ENCODE measurements at regions not wholly inside any gene's neighbourhood (a gene's known extent, or its start where the extent isn't known, plus 50 kb on each side); places are given as distances from the start of the nearest gene placed in this dataset.

- no peak for TF ChIP-seq CTCF (IDR thresholded peaks at IDR 0.05; ENCODE audit: insufficient read depth in 1 of 2, low read depth in 1 of 2, low read length in 1 of 2, severe bottlenecking in 1 of 2, unreplicated experiment in 1 of 2)
- Histone ChIP-seq H3K4me3 (ENCODE audit: low read depth, low read length) (no peak overlapping the region), H3K4me1 (no peaks in the 10 kb centered on the region), H3K36me3 (ENCODE audit: control insufficient read depth, insufficient read depth, low read length) (no peaks in the 10 kb centered on the region), H3K27me3 (replicated peaks; ENCODE audit: control insufficient read depth, insufficient read depth, low read length) (no peaks in the 10 kb centered on the region), H3K9me3 (no peaks in the 10 kb centered on the region)
- intact Hi-C loops (cut with micrococcal nuclease; ENCODE audit: unreplicated experiment), result no loop called here
- Mint-ChIP-seq H3K27me3 (ENCODE audit: insufficient read depth, unreplicated experiment) (no peaks in the 10 kb centered on the region), H3K4me3 (ENCODE audit: unreplicated experiment) (no peak overlapping the region), H3K4me1 (ENCODE audit: low read depth, unreplicated experiment) (no peaks in the 10 kb centered on the region), H3K36me3 (ENCODE audit: insufficient read depth, unreplicated experiment) (no peaks in the 10 kb centered on the region), H3K27ac (ENCODE audit: unreplicated experiment) (no peak overlapping the region), H3K9me3 (ENCODE audit: unreplicated experiment) (peaks cover 19% of the 10 kb centered on the region)
- POLR2A ChIA-PET, result no interaction called here
- CTCF ChIA-PET, result no interaction called here
- no peak for DNase-seq
- no TSS peak for BruUV-seq (replicated peaks)
Measured at GRCh38 chr4:159566786-159567185, 463.9 kb downstream of the RAPGEF2 start.

GRCh38 chr4:159577241-159577640, 474.4 kb downstream of the RAPGEF2 start:
- Histone ChIP-seq H3K36me3 (ENCODE audit: control insufficient read depth, insufficient read depth, low read length) (no peaks in the 10 kb centered on the region), H3K27me3 (replicated peaks; ENCODE audit: control insufficient read depth, insufficient read depth, low read length) (no peaks in the 10 kb centered on the region), H3K4me1 (no peaks in the 10 kb centered on the region), H3K4me3 (ENCODE audit: low read depth, low read length) (no peak overlapping the region), H3K9me3 (no peaks in the 10 kb centered on the region)
- no peaks in the 10 kb centered on the region for H3K9me3 Mint-ChIP-seq (ENCODE audit: unreplicated experiment)
- H3K4me1 Mint-ChIP-seq (ENCODE audit: low read depth, unreplicated experiment), result no peaks in the 10 kb centered on the region
- ChIA-PET CTCF (interaction anchor here (0.7 kb wide), 1 partner anchor 145 kb away, joined by 5 read pairs; no protein-coding TSS in a partner anchor), POLR2A (no interaction called here)
- intact Hi-C loops (cut with micrococcal nuclease; ENCODE audit: unreplicated experiment), result no loop called here
- no peak for TF ChIP-seq CTCF (IDR thresholded peaks at IDR 0.05; ENCODE audit: insufficient read depth in 1 of 2, low read depth in 1 of 2, low read length in 1 of 2, severe bottlenecking in 1 of 2, unreplicated experiment in 1 of 2)
- H3K36me3 Mint-ChIP-seq (ENCODE audit: insufficient read depth, unreplicated experiment), result no peaks in the 10 kb centered on the region
- no peak overlapping the region for H3K4me3 Mint-ChIP-seq (ENCODE audit: unreplicated experiment)
- no peak for DNase-seq
- no peak overlapping the region for H3K27ac Mint-ChIP-seq (ENCODE audit: unreplicated experiment)
- H3K27me3 Mint-ChIP-seq (ENCODE audit: insufficient read depth, unreplicated experiment), result no peaks in the 10 kb centered on the region
- no TSS peak for BruUV-seq (replicated peaks)

GRCh38 chr4:159582685-159583084, 479.8 kb downstream of the RAPGEF2 start:
- Histone ChIP-seq H3K4me3 (ENCODE audit: low read depth, low read length) (no peak overlapping the region), H3K27me3 (replicated peaks; ENCODE audit: control insufficient read depth, insufficient read depth, low read length) (no peaks in the 10 kb centered on the region), H3K9me3 (no peaks in the 10 kb centered on the region; the same call in 1 of the 2 replicates), H3K4me1 (no peaks in the 10 kb centered on the region), H3K36me3 (ENCODE audit: control insufficient read depth, insufficient read depth, low read length) (no peaks in the 10 kb centered on the region)
- Mint-ChIP-seq H3K4me3 (ENCODE audit: unreplicated experiment) (no peak overlapping the region), H3K9me3 (ENCODE audit: unreplicated experiment) (peaks cover 23% of the 10 kb centered on the region), H3K27me3 (ENCODE audit: insufficient read depth, unreplicated experiment) (no peaks in the 10 kb centered on the region), H3K4me1 (ENCODE audit: low read depth, unreplicated experiment) (no peaks in the 10 kb centered on the region), H3K27ac (ENCODE audit: unreplicated experiment) (no peak overlapping the region), H3K36me3 (ENCODE audit: insufficient read depth, unreplicated experiment) (no peaks in the 10 kb centered on the region)
- TF ChIP-seq CTCF (IDR thresholded peaks at IDR 0.05; ENCODE audit: insufficient read depth in 1 of 2, low read depth in 1 of 2, low read length in 1 of 2, severe bottlenecking in 1 of 2, unreplicated experiment in 1 of 2), result no peak
- POLR2A ChIA-PET, result no interaction called here
- intact Hi-C loops (cut with micrococcal nuclease; ENCODE audit: unreplicated experiment), result no loop called here
- DNase-seq, result no peak
- BruUV-seq (replicated peaks), result no TSS peak
- CTCF ChIA-PET, result no interaction called here

Measured in Caco-2 (cell line).